IPS-18a (cell line): ENCODE measurements at regions not wholly inside any gene's neighbourhood (a gene's known extent, or its start where the extent isn't known, plus 50 kb on each side); places are given as distances from the start of the nearest gene placed in this dataset.

ENCODE experiments used
- H3K27ac ChIP-seq: one replicate; pipeline ENCODE4 v1.5.1; 2013; ENCODE audit warnings: low read length
- H3K27me3 ChIP-seq: one replicate; pipeline ENCODE4 v1.6.1; 2013; ENCODE audit warnings: mild to moderate bottlenecking, low read length; ENCODE audit not compliant: control insufficient read depth, insufficient read depth
- H3K36me3 ChIP-seq: one replicate; pipeline ENCODE4 v1.6.1; 2013; ENCODE audit warnings: low read depth, low read length; ENCODE audit not compliant: control insufficient read depth
- H3K4me1 ChIP-seq: one replicate; pipeline ENCODE4 v1.6.1; 2013; ENCODE audit warnings: low read depth, low read length; ENCODE audit not compliant: control insufficient read depth
- H3K4me3 ChIP-seq: one replicate; pipeline ENCODE4 v1.5.1; 2013; ENCODE audit warnings: low read length
- H3K9ac ChIP-seq: one replicate; pipeline ENCODE4 v1.6.1; 2013; ENCODE audit warnings: mild to moderate bottlenecking, low read length, moderate library complexity
- H3K9me3 ChIP-seq: one replicate; pipeline ENCODE4 v1.6.1; 2013; ENCODE audit warnings: low read depth, low read length; ENCODE audit not compliant: control insufficient read depth

GRCh38 chr3:70752051-70752450, 439.6 kb upstream of the MDFIC2 start:
- Histone ChIP-seq H3K4me1 (peaks cover 3% of the 10 kb centered on the region), H3K4me3 (no peak overlapping the region), H3K9ac (no peak overlapping the region), H3K36me3 (no peaks in the 10 kb centered on the region), H3K27ac (no peak overlapping the region), H3K27me3 (no peaks in the 10 kb centered on the region), H3K9me3 (no peaks in the 10 kb centered on the region)

GRCh38 chr3:70749122-70749521, 436.7 kb upstream of the MDFIC2 start:
- Histone ChIP-seq H3K4me3 (no peak overlapping the region), H3K27me3 (no peaks in the 10 kb centered on the region), H3K4me1 (peaks cover 3% of the 10 kb centered on the region), H3K27ac (no peak overlapping the region), H3K36me3 (no peaks in the 10 kb centered on the region), H3K9ac (no peak overlapping the region), H3K9me3 (no peaks in the 10 kb centered on the region)

- H3K4me3 ChIP-seq, result no peak overlapping the region
- H3K27ac ChIP-seq, result no peak overlapping the region
- H3K4me1 ChIP-seq, result peaks cover 3% of the 10 kb centered on the region
- H3K36me3 ChIP-seq, result no peaks in the 10 kb centered on the region
- no peaks in the 10 kb centered on the region for H3K9me3 ChIP-seq
- no peaks in the 10 kb centered on the region for H3K27me3 ChIP-seq
- H3K9ac ChIP-seq, result no peak overlapping the region
Observed at GRCh38 chr3:70748593-70748992, 436.2 kb upstream of the MDFIC2 start.

- Histone ChIP-seq H3K9ac (no peak overlapping the region), H3K27ac (no peak overlapping the region), H3K9me3 (no peaks in the 10 kb centered on the region), H3K4me3 (no peak overlapping the region), H3K27me3 (no peaks in the 10 kb centered on the region), H3K36me3 (no peaks in the 10 kb centered on the region), H3K4me1 (peaks cover 3% of the 10 kb centered on the region)
Observed at GRCh38 chr3:70747847-70748246, 435.4 kb upstream of the MDFIC2 start.

- Histone ChIP-seq H3K27me3 (no peaks in the 10 kb centered on the region), H3K9ac (no peak overlapping the region), H3K9me3 (no peaks in the 10 kb centered on the region), H3K36me3 (no peaks in the 10 kb centered on the region), H3K4me1 (peaks cover 3% of the 10 kb centered on the region), H3K4me3 (no peak overlapping the region), H3K27ac (no peak overlapping the region)
Observed at GRCh38 chr3:70744536-70744935, 432.1 kb upstream of the MDFIC2 start.

- H3K4me1 ChIP-seq, result peaks cover under 1% of the 10 kb centered on the region
- no peaks in the 10 kb centered on the region for H3K36me3 ChIP-seq
- H3K4me3 ChIP-seq, result no peak overlapping the region
- no peak overlapping the region for H3K9ac ChIP-seq
- no peak overlapping the region for H3K27ac ChIP-seq
- H3K9me3 ChIP-seq, result no peaks in the 10 kb centered on the region
- no peaks in the 10 kb centered on the region for H3K27me3 ChIP-seq
Observed at GRCh38 chr3:70743754-70744153, 431.3 kb upstream of the MDFIC2 start.

GRCh38 chr3:70742081-70742480, 429.6 kb upstream of the MDFIC2 start:
- H3K27ac ChIP-seq, result no peak overlapping the region
- no peaks in the 10 kb centered on the region for H3K9me3 ChIP-seq
- no peaks in the 10 kb centered on the region for H3K36me3 ChIP-seq
- H3K4me1 ChIP-seq, result peaks cover 5% of the 10 kb centered on the region
- H3K9ac ChIP-seq, result no peak overlapping the region
- no peak overlapping the region for H3K4me3 ChIP-seq
- H3K27me3 ChIP-seq, result no peaks in the 10 kb centered on the region

GRCh38 chr3:70740872-70741271, 428.4 kb upstream of the MDFIC2 start:
- Histone ChIP-seq H3K9me3 (no peaks in the 10 kb centered on the region), H3K4me1 (peaks cover 5% of the 10 kb centered on the region), H3K4me3 (no peak overlapping the region), H3K36me3 (no peaks in the 10 kb centered on the region), H3K27ac (no peak overlapping the region), H3K27me3 (no peaks in the 10 kb centered on the region), H3K9ac (no peak overlapping the region)

- H3K36me3 ChIP-seq, result no peaks in the 10 kb centered on the region
- no peaks in the 10 kb centered on the region for H3K9me3 ChIP-seq
- H3K27ac ChIP-seq, result no peak overlapping the region
- peaks cover 5% of the 10 kb centered on the region for H3K4me1 ChIP-seq
- H3K9ac ChIP-seq, result no peak overlapping the region
- no peak overlapping the region for H3K4me3 ChIP-seq
- H3K27me3 ChIP-seq, result no peaks in the 10 kb centered on the region
Observed at GRCh38 chr3:70740071-70740470, 427.6 kb upstream of the MDFIC2 start.

- H3K27me3 ChIP-seq, result no peaks in the 10 kb centered on the region
- H3K36me3 ChIP-seq, result no peaks in the 10 kb centered on the region
- peaks cover 5% of the 10 kb centered on the region for H3K4me1 ChIP-seq
- no peaks in the 10 kb centered on the region for H3K9me3 ChIP-seq
- H3K4me3 ChIP-seq, result no peak overlapping the region
- no peak overlapping the region for H3K27ac ChIP-seq
- H3K9ac ChIP-seq, result no peak overlapping the region
Observed at GRCh38 chr3:70738291-70738681, 425.8 kb upstream of the MDFIC2 start.

GRCh38 chr3:70737666-70738290, 425.3 kb upstream of the MDFIC2 start:
- H3K27me3 ChIP-seq, result no peaks in the 10 kb centered on the region
- H3K36me3 ChIP-seq, result no peaks in the 10 kb centered on the region
- H3K4me1 ChIP-seq, result peaks cover 5% of the 10 kb centered on the region
- no peak overlapping the region for H3K9ac ChIP-seq
- no peak overlapping the region for H3K27ac ChIP-seq
- H3K4me3 ChIP-seq, result no peak overlapping the region
- H3K9me3 ChIP-seq, result no peaks in the 10 kb centered on the region

- H3K4me1 ChIP-seq, result peaks cover 19% of the 10 kb centered on the region
- H3K27ac ChIP-seq, result no peak overlapping the region
- no peaks in the 10 kb centered on the region for H3K36me3 ChIP-seq
- H3K9ac ChIP-seq, result no peak overlapping the region
- no peaks in the 10 kb centered on the region for H3K27me3 ChIP-seq
- no peak overlapping the region for H3K4me3 ChIP-seq
- H3K9me3 ChIP-seq, result no peaks in the 10 kb centered on the region
Observed at GRCh38 chr3:70736009-70736408, 423.6 kb upstream of the MDFIC2 start.
